GM12872 (cell line): ENCODE measurements at regions not wholly inside any gene's neighbourhood (a gene's known extent, or its start where the extent isn't known, plus 50 kb on each side); places are given as distances from the start of the nearest gene placed in this dataset.

Experiments
- TF ChIP-seq, protein P1 (sequence below): IDR thresholded peaks from 3 replicates; pipeline ENCODE4 v1.5.1; 2011; ENCODE audit warnings: low read depth, mild to moderate bottlenecking, low read length, moderate library complexity; ENCODE audit not compliant: insufficient read depth

DNA sequence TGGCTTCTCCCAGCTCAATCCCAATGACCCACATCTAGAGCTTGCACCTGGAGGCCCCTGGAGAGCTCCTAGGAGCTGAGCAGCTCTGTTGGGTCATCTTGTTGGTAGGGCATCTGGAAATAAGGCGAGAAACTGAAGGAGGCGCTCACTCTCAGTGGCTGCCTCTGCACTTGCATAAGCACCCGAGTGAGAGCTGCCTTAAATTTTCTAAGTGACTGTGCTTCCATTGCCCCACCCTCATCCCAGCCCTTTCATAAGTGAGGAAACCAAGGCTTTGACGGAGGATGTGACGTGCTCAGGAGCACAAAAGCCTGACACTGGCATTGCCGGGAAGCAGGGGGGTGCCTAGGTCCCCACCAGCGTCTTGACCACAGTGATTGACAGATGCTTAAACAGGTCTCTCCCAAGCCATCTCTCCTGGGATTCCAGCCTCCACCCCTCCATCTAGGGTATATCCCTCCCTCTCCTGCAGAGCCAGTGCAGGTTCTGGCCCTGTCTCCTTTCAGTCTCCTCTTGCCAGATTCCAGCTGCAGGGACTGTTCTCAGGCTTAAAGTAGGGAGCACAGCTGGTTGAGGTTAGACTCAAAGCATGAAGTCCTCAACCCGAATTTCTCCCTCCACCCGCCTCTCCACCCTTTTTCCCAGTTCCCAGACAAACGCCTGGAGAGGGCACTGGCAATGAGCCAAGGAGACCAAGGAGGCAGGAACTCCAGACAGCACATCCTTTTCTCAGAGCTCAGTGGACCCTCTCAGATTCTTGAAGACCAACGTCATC, 113.7 kb downstream of the IRX5 start:
- TF ChIP-seq, protein P1, sequence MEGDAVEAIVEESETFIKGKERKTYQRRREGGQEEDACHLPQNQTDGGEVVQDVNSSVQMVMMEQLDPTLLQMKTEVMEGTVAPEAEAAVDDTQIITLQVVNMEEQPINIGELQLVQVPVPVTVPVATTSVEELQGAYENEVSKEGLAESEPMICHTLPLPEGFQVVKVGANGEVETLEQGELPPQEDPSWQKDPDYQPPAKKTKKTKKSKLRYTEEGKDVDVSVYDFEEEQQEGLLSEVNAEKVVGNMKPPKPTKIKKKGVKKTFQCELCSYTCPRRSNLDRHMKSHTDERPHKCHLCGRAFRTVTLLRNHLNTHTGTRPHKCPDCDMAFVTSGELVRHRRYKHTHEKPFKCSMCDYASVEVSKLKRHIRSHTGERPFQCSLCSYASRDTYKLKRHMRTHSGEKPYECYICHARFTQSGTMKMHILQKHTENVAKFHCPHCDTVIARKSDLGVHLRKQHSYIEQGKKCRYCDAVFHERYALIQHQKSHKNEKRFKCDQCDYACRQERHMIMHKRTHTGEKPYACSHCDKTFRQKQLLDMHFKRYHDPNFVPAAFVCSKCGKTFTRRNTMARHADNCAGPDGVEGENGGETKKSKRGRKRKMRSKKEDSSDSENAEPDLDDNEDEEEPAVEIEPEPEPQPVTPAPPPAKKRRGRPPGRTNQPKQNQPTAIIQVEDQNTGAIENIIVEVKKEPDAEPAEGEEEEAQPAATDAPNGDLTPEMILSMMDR = no peak

DNA sequence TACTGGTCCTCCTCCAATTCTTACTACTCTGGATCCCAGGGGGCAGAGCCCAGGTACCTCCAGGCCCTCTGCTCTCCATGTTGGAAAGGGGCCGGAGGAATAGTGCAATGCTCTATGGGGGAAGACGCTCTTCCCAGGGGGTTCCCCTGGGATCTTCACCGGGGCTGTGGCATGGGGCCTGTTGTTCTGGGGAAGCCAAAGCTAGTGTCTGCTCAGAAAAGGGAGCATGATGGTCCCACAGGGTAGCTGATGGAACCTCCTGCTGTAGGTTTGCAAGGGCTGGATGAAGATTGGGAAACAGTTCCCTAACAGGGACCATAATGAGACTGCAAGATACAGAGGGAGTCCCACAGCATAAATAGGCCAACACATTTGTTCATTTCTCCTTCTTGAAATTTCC, 114.7 kb downstream of the IRX5 start:
- TF ChIP-seq, protein P1 = no peak

DNA sequence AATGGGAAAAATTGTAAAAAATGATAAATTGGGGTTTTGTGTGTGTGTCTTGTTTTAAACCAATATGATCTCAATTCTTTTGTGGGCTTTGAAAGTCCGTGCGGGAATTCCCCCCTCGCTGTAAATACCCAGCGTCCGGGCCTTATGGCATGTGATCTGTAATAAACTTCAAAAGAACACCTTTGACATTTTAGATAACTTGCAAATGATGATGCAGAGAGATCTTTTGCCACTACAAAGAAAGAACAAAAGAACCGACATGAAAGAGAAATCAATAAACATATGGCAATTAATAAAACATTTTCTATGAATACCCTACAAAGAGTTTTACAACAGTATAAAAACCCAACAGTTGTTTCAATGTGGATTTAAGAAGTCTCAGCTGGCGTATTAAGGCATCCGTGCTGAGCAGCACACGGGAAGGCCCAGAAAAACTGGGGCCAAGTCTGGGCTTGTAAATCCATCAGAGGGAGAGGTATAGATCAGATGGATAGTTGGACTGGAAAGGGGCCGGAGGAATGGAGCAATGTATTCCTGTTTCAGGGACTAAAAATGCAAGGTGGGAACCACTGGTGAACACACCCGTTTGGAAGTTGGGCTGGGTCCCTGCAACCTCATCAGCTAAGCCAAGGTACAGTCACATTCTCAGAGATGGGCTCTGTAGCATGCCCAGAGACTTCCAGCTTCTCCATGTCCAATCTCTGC, 115.2 kb downstream of the IRX5 start:
- TF ChIP-seq, protein P1 = no peak

DNA sequence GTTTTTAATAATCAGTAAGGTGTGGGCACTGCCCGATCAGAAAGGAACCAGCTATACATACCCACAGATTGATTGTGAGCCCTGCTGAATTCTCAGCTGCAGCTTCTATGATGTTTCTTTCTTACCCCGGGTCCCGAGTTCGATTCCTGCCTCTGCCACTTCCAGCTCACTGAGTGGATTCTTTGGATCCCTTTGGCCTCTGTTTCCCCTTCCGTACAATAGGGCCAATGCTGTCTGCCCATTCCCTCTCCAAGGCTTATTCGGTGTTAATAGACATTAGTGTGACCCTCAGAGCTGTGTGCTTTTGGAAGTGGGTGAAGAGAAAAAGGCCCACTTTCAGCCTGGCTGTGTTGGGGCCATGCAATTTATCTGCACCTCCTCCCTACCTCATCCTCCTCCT, 115.8 kb downstream of the IRX5 start:
- TF ChIP-seq, protein P1 = no peak

DNA sequence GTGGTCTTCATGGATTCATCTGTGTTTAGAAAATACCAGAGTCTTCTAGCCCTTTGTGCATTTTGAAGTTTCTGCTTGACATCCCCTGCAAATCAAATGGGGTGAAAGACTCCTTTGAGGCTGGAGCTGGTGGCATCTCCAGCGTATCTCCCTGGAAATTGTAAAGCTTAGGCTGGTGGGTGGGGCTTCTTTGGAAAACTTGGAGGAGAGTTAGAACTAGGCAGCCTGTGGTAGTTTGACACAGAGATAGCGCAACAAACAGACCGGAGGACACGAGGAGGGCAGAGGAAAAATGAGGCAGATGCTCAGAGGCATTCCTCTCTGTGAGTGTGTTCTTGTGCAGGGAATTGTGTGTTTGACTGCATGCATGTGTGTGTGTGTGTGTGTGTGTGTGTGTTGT, 116.3 kb downstream of the IRX5 start:
- TF ChIP-seq, protein P1 = no peak

DNA sequence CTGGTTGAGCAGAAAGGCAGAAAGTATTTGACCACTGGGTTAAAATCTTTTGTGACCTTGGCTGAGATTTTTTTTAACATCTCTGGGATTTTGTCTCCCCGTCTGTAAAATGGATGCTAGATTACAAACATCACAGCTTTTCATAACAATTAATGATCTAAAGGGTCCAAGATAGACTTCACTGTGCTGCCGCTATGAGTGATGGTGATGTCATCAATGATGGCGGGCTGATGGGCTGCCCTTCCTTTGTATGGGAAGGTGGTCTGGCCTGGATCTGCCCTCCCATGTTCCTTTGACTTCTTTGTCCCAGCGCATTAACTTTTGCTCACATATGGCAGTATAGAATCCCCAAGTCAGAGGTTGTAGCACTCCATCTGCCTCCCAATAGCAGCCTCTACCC, 116.7 kb downstream of the IRX5 start:
- TF ChIP-seq, protein P1 = no peak

DNA sequence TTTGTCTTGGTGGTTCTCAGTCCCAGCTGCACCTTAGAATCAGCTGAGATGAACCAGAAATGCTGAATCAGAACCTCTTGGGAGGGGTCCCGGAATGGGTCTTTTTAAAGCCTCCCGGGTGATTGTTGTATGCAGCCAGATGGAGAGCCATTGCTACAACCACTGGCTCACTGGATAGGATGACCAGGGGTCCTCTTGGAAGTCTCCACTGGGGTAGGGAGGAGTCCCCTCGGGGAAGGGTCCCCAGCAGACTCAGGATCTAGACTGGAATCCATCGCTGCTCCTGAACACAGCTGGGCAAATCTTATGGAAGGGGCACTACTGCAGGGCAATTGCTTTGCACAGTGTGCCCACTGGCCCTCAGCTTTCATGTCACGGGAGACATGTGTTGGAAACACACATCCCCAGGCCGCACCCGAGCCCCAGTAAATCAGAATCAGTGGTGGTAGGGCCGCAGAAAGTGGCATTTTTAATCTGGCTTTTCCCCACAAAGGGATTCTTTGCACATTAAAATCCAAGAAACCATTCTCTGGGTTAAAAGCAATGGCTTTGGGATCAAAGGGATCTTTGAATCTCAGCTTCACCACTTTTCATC, 117.3 kb downstream of the IRX5 start:
- TF ChIP-seq, protein P1 = no peak
